ENCODE measurements at regions not wholly inside any gene's neighbourhood (a gene's known extent, or its start where the extent isn't known, plus 50 kb on each side); places are given as distances from the start of the nearest gene placed in this dataset.

DNA sequence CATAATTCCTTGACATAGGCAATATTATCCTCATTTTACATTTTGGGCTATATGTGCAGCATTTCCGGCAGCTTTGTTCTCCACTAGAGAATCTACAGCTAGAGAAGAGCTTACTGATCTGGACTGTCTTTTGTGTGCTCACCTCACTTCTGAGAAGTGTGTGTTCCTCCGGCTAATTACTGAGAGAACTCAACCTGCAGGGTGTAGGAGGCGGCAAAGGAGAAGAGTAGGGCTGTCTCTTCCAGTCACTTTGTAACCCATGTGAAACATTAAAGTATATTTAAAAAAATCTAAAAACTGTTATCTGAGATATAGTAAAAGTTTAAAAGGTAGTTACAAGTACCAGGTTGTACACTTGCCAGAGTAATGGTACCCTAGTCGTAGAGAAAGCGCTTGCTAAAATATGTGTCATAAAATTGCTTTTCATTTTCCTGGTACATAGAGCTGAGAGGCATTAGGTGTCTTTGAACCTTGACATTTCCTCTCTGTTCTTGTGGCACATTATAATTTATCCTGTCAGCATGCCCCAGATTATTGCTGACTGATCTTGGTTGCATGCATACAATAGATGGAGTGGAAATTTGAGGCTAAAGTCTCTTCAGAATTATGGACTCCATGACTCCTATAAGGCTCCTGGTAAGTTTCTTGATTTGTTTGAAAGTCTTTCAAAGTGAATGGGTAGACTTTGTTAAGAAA, 381.9 kb downstream of the LMO7 start:
- H3K27ac ChIP-seq (ENCODE audit: insufficient read length, low read depth, low read length) = no peak overlapping the region

More for the DNA sequence above, 381.9 kb downstream of the LMO7 start:
- Mint-ChIP-seq H3K27ac (no peak overlapping the region), H3K9me3 (no peaks in the 10 kb centered on the region), H3K36me3 (ENCODE audit: insufficient read depth in 1 of 3, low read depth in 3 of 3) (no peaks in the 10 kb centered on the region), H3K27me3 (ENCODE audit: low read depth) (no peaks in the 10 kb centered on the region), H3K4me3 (no peak overlapping the region), H3K4me1 (peaks cover 5 to 6% of the 10 kb centered on the region in 2 experiments)
- Histone ChIP-seq H2BK15ac (ENCODE audit: low read depth, low read length) (no peak overlapping the region), H3K4ac (ENCODE audit: low read depth, low read length) (no peak overlapping the region), H3K23me2 (ENCODE audit: insufficient read length, low read depth, low read length, poor library complexity, severe bottlenecking) (no peaks in the 10 kb centered on the region), H3K23ac (ENCODE audit: insufficient read length, low read depth, low read length) (no peak overlapping the region), H3K27me3 (ENCODE audit: insufficient read depth, low read length) (no peaks in the 10 kb centered on the region), H3K9ac (ENCODE audit: extremely low read depth, insufficient read length, low read length) (no peak overlapping the region), H4K91ac (ENCODE audit: insufficient read length, low read depth, low read length) (no peak overlapping the region), H3K56ac (ENCODE audit: insufficient read length, low read depth, low read length) (no peak overlapping the region), H2BK120ac (ENCODE audit: low read depth, low read length, poor library complexity, severe bottlenecking) (no peak overlapping the region), H4K5ac (ENCODE audit: insufficient read length, low read depth, low read length) (no peak overlapping the region), H2BK12ac (ENCODE audit: insufficient read length, low read depth, low read length) (no peak overlapping the region), H2BK20ac (ENCODE audit: low read depth, low read length, poor library complexity, severe bottlenecking) (no peak overlapping the region), H4K8ac (replicated peaks; ENCODE audit: insufficient read length, low read depth, low read length) (no peak overlapping the region), H3K4me1 (ENCODE audit: insufficient read depth, low read length) (no peaks in the 10 kb centered on the region), H3K79me2 (ENCODE audit: insufficient read depth, low read length) (no peaks in the 10 kb centered on the region), H3K4me2 (ENCODE audit: insufficient read depth, insufficient read length, low read length) (no peak overlapping the region), H3K18ac (ENCODE audit: insufficient read length, low read depth, low read length) (no peak overlapping the region), H4K20me1 (ENCODE audit: control insufficient read depth, insufficient read depth, insufficient read length) (no peaks in the 10 kb centered on the region), H2AFZ (ENCODE audit: low read length) (no peak overlapping the region), H3K14ac (ENCODE audit: insufficient read depth, low read length) (no peak overlapping the region), H3T11ph (ENCODE audit: low read length) (no peak overlapping the region), H2AK5ac (ENCODE audit: insufficient read length, low read length) (no peak overlapping the region), H3K9me3 (ENCODE audit: control insufficient read depth, low read depth, low read length) (no peaks in the 10 kb centered on the region), H3K79me1 (ENCODE audit: insufficient read depth, low read depth, low read length, poor library complexity, severe bottlenecking) (no peaks in the 10 kb centered on the region), H2BK5ac (ENCODE audit: insufficient read length, low read length) (no peak overlapping the region)
- DNase-seq = no peak
- TF ChIP-seq, protein P1, sequence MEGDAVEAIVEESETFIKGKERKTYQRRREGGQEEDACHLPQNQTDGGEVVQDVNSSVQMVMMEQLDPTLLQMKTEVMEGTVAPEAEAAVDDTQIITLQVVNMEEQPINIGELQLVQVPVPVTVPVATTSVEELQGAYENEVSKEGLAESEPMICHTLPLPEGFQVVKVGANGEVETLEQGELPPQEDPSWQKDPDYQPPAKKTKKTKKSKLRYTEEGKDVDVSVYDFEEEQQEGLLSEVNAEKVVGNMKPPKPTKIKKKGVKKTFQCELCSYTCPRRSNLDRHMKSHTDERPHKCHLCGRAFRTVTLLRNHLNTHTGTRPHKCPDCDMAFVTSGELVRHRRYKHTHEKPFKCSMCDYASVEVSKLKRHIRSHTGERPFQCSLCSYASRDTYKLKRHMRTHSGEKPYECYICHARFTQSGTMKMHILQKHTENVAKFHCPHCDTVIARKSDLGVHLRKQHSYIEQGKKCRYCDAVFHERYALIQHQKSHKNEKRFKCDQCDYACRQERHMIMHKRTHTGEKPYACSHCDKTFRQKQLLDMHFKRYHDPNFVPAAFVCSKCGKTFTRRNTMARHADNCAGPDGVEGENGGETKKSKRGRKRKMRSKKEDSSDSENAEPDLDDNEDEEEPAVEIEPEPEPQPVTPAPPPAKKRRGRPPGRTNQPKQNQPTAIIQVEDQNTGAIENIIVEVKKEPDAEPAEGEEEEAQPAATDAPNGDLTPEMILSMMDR (conservative IDR thresholded peaks at IDR 0.05) = no peak
- WGBS (ENCODE audit: extremely low coverage, insufficient read length, low lambda C conversion rate) = no CpG with 5 or more reads among the region's 5 CpGs
